HepG2 (cell line): ENCODE measurements at regions not wholly inside any gene's neighbourhood (a gene's known extent, or its start where the extent isn't known, plus 50 kb on each side); places are given as distances from the start of the nearest gene placed in this dataset.

Source experiments
- ATAC-seq: fragments of 200-7000 bp; cut with Tn5 transposase; 3 replicates; pipeline ENCODE4 v1.9.1; 2020; ENCODE audit warnings: mild to moderate bottlenecking, moderate library complexity
- BruUV-seq: library from RNA; stranded (reverse); fragments of 400-500 nt; replicated peaks from 2 replicates; lab custom pipeline; 2021; lab: Mats Ljungman, UMichigan
- CTCF ChIA-PET: fragments of 300-600 bp; formaldehyde crosslinking; extraction: SDS; loops from one replicate; lab custom pipeline; 2021; ENCODE audit warnings: low total read pairs, inconsistent platforms, low intra/inter-chr PET ratio; lab: Yijun Ruan, JAX
- POLR2A ChIA-PET: fragments of 350-600 bp; sonication (Branson Sonifier 250); formaldehyde crosslinking; loops from one replicate; lab custom pipeline; 2020; ENCODE audit warnings: antibody characterized with exemption, inconsistent platforms; lab: Yijun Ruan, JAX
- DNase-seq: peaks from one replicate; pipeline ENCODE4 v3.0.0-alpha.2; 2015; ENCODE audit warnings: low spot score
- FAIRE-seq: peaks from 3 replicates; lab custom pipeline; 2011; peaks lifted over from hg19 to GRCh38; lab: Jason Lieb, UNC
- H2AFZ ChIP-seq: one replicate; pipeline ENCODE4 v1.6.1; 2011; ENCODE audit warnings: low read length, inconsistent platforms
- H3K27ac ChIP-seq: fragments of 300-600 bp; 3 replicates; pipeline ENCODE4 v1.8.0; 2011; ENCODE audit warnings: mixed run types, mild to moderate bottlenecking, mixed read lengths, low read length, inconsistent platforms; ENCODE audit not compliant: insufficient read depth; ENCODE audit errors: extremely low read length
- H3K27me3 ChIP-seq, 2 experiments: fragments of 200-600 bp in 1 of 2; 2 replicates in 1 of 2; 3 replicates in 1 of 2; pipeline versions ENCODE4 v1.6.0 to v1.8.0; 2011; ENCODE audit warnings: low read length in 2 of 2, mild to moderate bottlenecking in 2 of 2, moderate library complexity in 2 of 2, inconsistent platforms in 1 of 2; ENCODE audit not compliant: insufficient read depth in 2 of 2, control insufficient read depth in 1 of 2
- H3K36me3 ChIP-seq, 2 experiments: fragments of 200-600 bp in 1 of 2; replicated peaks in 1 of 2; 2 replicates in 1 of 2; 3 replicates in 1 of 2; pipeline versions ENCODE4 v1.5.1 to v1.8.0; 2011; ENCODE audit warnings: low read length in 2 of 2, inconsistent platforms in 1 of 2; ENCODE audit not compliant: insufficient read depth in 2 of 2, control insufficient read depth in 1 of 2
- H3K4me1 ChIP-seq: 2 replicates; pipeline ENCODE4 v1.5.1; 2012; ENCODE audit warnings: low read length, inconsistent platforms; ENCODE audit not compliant: insufficient read depth
- H3K4me2 ChIP-seq: 2 replicates; pipeline ENCODE4 v1.6.0; 2011; ENCODE audit warnings: low read depth, low read length, inconsistent platforms
- H3K4me3 ChIP-seq, 3 experiments: fragments of 200-600 bp in 1 of 3; sonication (generic), shearing (Covaris generic) in 1 of 3; replicated peaks in 1 of 3; 2 replicates each; pipeline ENCODE4 v1.5.1; 2011 to 2016; ENCODE audit warnings: low read length in 3 of 3, inconsistent platforms in 2 of 3, low read depth in 2 of 3, mild to moderate bottlenecking in 2 of 3, control low read depth in 1 of 3, mixed read lengths in 1 of 3; ENCODE audit not compliant: insufficient read depth in 1 of 3
- H3K79me2 ChIP-seq: one replicate; pipeline ENCODE4 v1.6.1; 2011; ENCODE audit warnings: low read length, inconsistent platforms; ENCODE audit not compliant: insufficient read depth
- H3K9ac ChIP-seq: 2 replicates; pipeline ENCODE4 v1.6.0; 2011; ENCODE audit warnings: mild to moderate bottlenecking, low read depth, low read length, inconsistent platforms; ENCODE audit not compliant: insufficient read depth
- H3K9me3 ChIP-seq: 2 replicates; pipeline ENCODE4 v1.5.1; 2012; ENCODE audit warnings: mild to moderate bottlenecking, low read length
- H4K20me1 ChIP-seq: 2 replicates; pipeline ENCODE4 v1.6.0; 2011; ENCODE audit warnings: inconsistent platforms, mild to moderate bottlenecking, low read length, moderate library complexity; ENCODE audit not compliant: insufficient read depth
- ETV5 ChIP-seq: IDR thresholded peaks from 2 replicates; pipeline ENCODE4 v1.6.1; 2018; ENCODE audit warnings: missing biosample characterization, missing genetic modification reagents, inconsistent platforms, borderline replicate concordance
- GPN1 ChIP-seq: sonication (generic); formaldehyde crosslinking; IDR thresholded peaks from 2 replicates; pipeline ENCODE4 v1.5.1; 2020; ENCODE audit warnings: missing genetic modification reagents, borderline replicate concordance
- RARA ChIP-seq: IDR thresholded peaks from 2 replicates; pipeline ENCODE4 v1.6.1; 2016; ENCODE audit warnings: missing genetic modification reagents, missing compliant biosample characterization
- SP140L ChIP-seq: sonication (generic); formaldehyde crosslinking; IDR thresholded peaks from 2 replicates; pipeline ENCODE4 v1.4.0; 2020; ENCODE audit warnings: missing genetic modification reagents, borderline replicate concordance
- ZBTB7A ChIP-seq: sonication (generic); formaldehyde crosslinking; IDR thresholded peaks from 2 replicates; pipeline ENCODE4 v1.8.0; 2022; ENCODE audit warnings: mild to moderate bottlenecking, missing genetic modification reagents
- ZEB1 ChIP-seq: IDR thresholded peaks from 2 replicates; pipeline ENCODE4 v1.6.1; 2012; ENCODE audit warnings: mild to moderate bottlenecking, low read depth, inconsistent platforms; ENCODE audit not compliant: insufficient replicate concordance
- ZNF335 ChIP-seq: sonication (generic); formaldehyde crosslinking; IDR thresholded peaks from 2 replicates; pipeline ENCODE4 v1.4.0; 2020; ENCODE audit warnings: missing genetic modification reagents
- ZNF598 ChIP-seq: sonication (generic); formaldehyde crosslinking; IDR thresholded peaks from 2 replicates; pipeline ENCODE4 v1.5.1; 2020; ENCODE audit warnings: mild to moderate bottlenecking, missing genetic modification reagents, borderline replicate concordance
- WGBS: methylation state at CpG from one replicate; pipeline ENCODE4 v1.1.6; 2017; ENCODE audit warnings: low lambda C conversion rate; 5-methylcytosine and 5-hydroxymethylcytosine counted together
- in situ Hi-C: cut with HindIII; loops from 2 replicates; pipeline ENCODE4 v1.10.0; 2017; ENCODE audit warnings: low pct_unique_long_range_greater_than_20kb; ENCODE audit not compliant: extremely low pct_ligation_motif_present
- intact Hi-C: fragments of 100-400 bp; cut with micrococcal nuclease; formaldehyde crosslinking; loops from one replicate; pipeline ENCODE4 v1.10.0; 2022; ENCODE audit not compliant: unreplicated experiment
- TF ChIP-seq, protein P1 (sequence below): sonication (generic); formaldehyde crosslinking; IDR thresholded peaks from 2 replicates; pipeline ENCODE4 v1.4.0; 2020; ENCODE audit warnings: missing genetic modification reagents, borderline replicate concordance
- TF ChIP-seq, protein P2 (sequence below): sonication (generic); formaldehyde crosslinking; IDR thresholded peaks from 2 replicates; pipeline ENCODE4 v1.9.0; 2021; ENCODE audit warnings: missing genetic modification reagents, mild to moderate bottlenecking, borderline replicate concordance
- TF ChIP-seq, protein P3 (sequence below): sonication (generic); formaldehyde crosslinking; IDR thresholded peaks from 2 replicates; pipeline ENCODE4 v1.4.0; 2020; ENCODE audit warnings: missing genetic modification reagents
- TF ChIP-seq, protein P4 (sequence below): sonication (generic); formaldehyde crosslinking; conservative IDR thresholded peaks from 2 replicates; pipeline ENCODE4 v1.8.0; 2022; ENCODE audit warnings: low read depth, missing genetic modification reagents
- TF ChIP-seq, protein P5 (sequence below): sonication (generic); formaldehyde crosslinking; IDR thresholded peaks from 2 replicates; pipeline ENCODE4 v1.5.0; 2020; ENCODE audit warnings: mild to moderate bottlenecking, missing genetic modification reagents

DNA sequence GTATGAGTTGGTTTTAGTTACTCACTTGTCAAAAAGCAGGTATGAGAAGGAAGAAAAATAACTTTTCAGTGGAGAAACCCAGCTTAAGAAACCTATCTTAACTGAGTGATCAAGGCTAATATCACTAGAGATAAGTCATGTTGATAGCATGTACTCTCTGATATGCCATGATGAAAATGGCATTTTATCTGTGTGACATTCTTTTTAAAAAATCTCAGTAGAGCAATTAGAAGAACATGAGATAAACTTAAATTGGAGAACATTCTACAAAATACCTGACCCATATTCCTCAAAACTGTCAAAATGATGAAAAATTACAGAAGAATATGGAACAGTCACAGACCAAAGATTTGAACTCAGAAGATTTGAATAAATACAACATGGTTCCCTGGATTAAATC is 912.4 kb upstream of the ATXN7L3B start (continued):
- TF ChIP-seq ETV5 (CRISPR knock-in tag), result no peak
- TF ChIP-seq SP140L, result no peak

DNA sequence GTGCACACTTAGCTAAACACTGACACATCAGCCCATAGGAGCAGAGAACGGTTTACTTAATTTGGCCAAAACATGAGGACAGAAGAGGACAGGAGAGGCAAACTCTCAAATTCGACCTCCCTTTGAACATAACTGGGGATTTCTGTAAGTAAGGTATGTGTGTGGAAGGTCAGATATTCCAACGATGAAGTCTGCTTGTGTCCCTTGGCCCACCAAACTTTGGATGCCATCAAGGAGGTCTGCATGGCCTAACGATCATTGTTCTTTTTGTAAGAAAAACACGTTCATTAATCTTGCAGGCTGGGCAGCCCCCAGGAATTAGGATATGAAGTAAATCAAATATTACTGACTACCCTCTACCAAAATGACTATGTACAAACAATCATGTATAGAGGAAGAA is 908.5 kb upstream of the ATXN7L3B start:
- no TSS peak for BruUV-seq
- H3K4me3 ChIP-seq, result no peak overlapping the region
- no peak overlapping the region for H2AFZ ChIP-seq
- POLR2A ChIA-PET, result no interaction called here
- H3K4me1 ChIP-seq, result no peaks in the 10 kb centered on the region
- DNase-seq, result no peak
- in situ Hi-C loops (no loop called here), intact Hi-C loops (no loop called here)
- peaks cover 52% of the 10 kb centered on the region for H3K9me3 ChIP-seq
- H3K79me2 ChIP-seq, result no peaks in the 10 kb centered on the region
- ATAC-seq, result no peak
- no peak overlapping the region for H3K27ac ChIP-seq
- no peaks in the 10 kb centered on the region; a peak in 1 of 5 replicates for H3K27me3 ChIP-seq
- WGBS, result 0% methylated on average over 5 of the region's 5 CpGs
- no peaks in the 10 kb centered on the region for H4K20me1 ChIP-seq
- H3K9ac ChIP-seq, result no peak overlapping the region
- FAIRE-seq, result no peak
- no peak overlapping the region for H3K4me2 ChIP-seq
- H3K36me3 ChIP-seq, result no peaks in the 10 kb centered on the region
- CTCF ChIA-PET, result no interaction called here
- TF ChIP-seq GPN1 (CRISPR knock-in tag), result no peak
- TF ChIP-seq RARA, result no peak
- TF ChIP-seq ZNF335 (CRISPR knock-in tag), result no peak
- TF ChIP-seq ZNF598 (CRISPR knock-in tag), result no peak
- TF ChIP-seq ZBTB7A (CRISPR knock-in tag), result no peak
- TF ChIP-seq ZEB1, result no peak
- TF ChIP-seq, protein P1, sequence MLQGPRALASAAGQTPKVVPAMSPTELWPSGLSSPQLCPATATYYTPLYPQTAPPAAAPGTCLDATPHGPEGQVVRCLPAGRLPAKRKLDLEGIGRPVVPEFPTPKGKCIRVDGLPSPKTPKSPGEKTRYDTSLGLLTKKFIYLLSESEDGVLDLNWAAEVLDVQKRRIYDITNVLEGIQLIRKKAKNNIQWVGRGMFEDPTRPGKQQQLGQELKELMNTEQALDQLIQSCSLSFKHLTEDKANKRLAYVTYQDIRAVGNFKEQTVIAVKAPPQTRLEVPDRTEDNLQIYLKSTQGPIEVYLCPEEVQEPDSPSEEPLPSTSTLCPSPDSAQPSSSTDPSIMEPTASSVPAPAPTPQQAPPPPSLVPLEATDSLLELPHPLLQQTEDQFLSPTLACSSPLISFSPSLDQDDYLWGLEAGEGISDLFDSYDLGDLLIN (CRISPR knock-in tag), result no peak
- TF ChIP-seq, protein P2, sequence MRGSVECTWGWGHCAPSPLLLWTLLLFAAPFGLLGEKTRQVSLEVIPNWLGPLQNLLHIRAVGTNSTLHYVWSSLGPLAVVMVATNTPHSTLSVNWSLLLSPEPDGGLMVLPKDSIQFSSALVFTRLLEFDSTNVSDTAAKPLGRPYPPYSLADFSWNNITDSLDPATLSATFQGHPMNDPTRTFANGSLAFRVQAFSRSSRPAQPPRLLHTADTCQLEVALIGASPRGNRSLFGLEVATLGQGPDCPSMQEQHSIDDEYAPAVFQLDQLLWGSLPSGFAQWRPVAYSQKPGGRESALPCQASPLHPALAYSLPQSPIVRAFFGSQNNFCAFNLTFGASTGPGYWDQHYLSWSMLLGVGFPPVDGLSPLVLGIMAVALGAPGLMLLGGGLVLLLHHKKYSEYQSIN (CRISPR knock-in tag), result no peak
- TF ChIP-seq, protein P3, sequence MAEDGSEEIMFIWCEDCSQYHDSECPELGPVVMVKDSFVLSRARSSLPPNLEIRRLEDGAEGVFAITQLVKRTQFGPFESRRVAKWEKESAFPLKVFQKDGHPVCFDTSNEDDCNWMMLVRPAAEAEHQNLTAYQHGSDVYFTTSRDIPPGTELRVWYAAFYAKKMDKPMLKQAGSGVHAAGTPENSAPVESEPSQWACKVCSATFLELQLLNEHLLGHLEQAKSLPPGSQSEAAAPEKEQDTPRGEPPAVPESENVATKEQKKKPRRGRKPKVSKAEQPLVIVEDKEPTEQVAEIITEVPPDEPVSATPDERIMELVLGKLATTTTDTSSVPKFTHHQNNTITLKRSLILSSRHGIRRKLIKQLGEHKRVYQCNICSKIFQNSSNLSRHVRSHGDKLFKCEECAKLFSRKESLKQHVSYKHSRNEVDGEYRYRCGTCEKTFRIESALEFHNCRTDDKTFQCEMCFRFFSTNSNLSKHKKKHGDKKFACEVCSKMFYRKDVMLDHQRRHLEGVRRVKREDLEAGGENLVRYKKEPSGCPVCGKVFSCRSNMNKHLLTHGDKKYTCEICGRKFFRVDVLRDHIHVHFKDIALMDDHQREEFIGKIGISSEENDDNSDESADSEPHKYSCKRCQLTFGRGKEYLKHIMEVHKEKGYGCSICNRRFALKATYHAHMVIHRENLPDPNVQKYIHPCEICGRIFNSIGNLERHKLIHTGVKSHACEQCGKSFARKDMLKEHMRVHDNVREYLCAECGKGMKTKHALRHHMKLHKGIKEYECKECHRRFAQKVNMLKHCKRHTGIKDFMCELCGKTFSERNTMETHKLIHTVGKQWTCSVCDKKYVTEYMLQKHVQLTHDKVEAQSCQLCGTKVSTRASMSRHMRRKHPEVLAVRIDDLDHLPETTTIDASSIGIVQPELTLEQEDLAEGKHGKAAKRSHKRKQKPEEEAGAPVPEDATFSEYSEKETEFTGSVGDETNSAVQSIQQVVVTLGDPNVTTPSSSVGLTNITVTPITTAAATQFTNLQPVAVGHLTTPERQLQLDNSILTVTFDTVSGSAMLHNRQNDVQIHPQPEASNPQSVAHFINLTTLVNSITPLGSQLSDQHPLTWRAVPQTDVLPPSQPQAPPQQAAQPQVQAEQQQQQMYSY (CRISPR knock-in tag), result no peak
- TF ChIP-seq, protein P4, sequence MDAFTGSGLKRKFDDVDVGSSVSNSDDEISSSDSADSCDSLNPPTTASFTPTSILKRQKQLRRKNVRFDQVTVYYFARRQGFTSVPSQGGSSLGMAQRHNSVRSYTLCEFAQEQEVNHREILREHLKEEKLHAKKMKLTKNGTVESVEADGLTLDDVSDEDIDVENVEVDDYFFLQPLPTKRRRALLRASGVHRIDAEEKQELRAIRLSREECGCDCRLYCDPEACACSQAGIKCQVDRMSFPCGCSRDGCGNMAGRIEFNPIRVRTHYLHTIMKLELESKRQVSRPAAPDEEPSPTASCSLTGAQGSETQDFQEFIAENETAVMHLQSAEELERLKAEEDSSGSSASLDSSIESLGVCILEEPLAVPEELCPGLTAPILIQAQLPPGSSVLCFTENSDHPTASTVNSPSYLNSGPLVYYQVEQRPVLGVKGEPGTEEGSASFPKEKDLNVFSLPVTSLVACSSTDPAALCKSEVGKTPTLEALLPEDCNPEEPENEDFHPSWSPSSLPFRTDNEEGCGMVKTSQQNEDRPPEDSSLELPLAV, result no peak
- TF ChIP-seq, protein P5, sequence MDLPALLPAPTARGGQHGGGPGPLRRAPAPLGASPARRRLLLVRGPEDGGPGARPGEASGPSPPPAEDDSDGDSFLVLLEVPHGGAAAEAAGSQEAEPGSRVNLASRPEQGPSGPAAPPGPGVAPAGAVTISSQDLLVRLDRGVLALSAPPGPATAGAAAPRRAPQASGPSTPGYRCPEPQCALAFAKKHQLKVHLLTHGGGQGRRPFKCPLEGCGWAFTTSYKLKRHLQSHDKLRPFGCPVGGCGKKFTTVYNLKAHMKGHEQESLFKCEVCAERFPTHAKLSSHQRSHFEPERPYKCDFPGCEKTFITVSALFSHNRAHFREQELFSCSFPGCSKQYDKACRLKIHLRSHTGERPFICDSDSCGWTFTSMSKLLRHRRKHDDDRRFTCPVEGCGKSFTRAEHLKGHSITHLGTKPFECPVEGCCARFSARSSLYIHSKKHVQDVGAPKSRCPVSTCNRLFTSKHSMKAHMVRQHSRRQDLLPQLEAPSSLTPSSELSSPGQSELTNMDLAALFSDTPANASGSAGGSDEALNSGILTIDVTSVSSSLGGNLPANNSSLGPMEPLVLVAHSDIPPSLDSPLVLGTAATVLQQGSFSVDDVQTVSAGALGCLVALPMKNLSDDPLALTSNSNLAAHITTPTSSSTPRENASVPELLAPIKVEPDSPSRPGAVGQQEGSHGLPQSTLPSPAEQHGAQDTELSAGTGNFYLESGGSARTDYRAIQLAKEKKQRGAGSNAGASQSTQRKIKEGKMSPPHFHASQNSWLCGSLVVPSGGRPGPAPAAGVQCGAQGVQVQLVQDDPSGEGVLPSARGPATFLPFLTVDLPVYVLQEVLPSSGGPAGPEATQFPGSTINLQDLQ (CRISPR knock-in tag), result no peak
